ENCODE measurements at regions not wholly inside any gene's neighbourhood (a gene's known extent, or its start where the extent isn't known, plus 50 kb on each side); places are given as distances from the start of the nearest gene placed in this dataset.
"Not testable (repeated sequence)": the region's sequence is repeated elsewhere in the genome, so short reads cannot be mapped to it uniquely, and the experiment has no call there.

- no peak for DNase-seq
- no peak for TF ChIP-seq POLR2A (IDR thresholded peaks at IDR 0.05; ENCODE audit: low read length)
- TF ChIP-seq GATA1 (IDR thresholded peaks at IDR 0.05; ENCODE audit: low read depth, low read length) = no peak
Measured at GRCh38 chr5:92694067-92694466, 887.0 kb downstream of the NR2F1-AS1 start.

GRCh38 chr5:92691955-92692354 lies 889.1 kb downstream of the NR2F1-AS1 start:
- DNase-seq = not testable (repeated sequence)

- no peak for DNase-seq
- no peak for TF ChIP-seq GATA1 (IDR thresholded peaks at IDR 0.05; ENCODE audit: low read depth, low read length)
- TF ChIP-seq POLR2A (IDR thresholded peaks at IDR 0.05; ENCODE audit: low read length) = no peak
Measured at GRCh38 chr5:92687821-92688722, 892.9 kb downstream of the NR2F1-AS1 start.

GRCh38 chr5:92678640-92679039 lies 902.4 kb downstream of the NR2F1-AS1 start:
- DNase-seq = no peak
- TF ChIP-seq GATA1 (IDR thresholded peaks at IDR 0.05; ENCODE audit: low read depth, low read length) = no peak

- DNase-seq = no peak
- TF ChIP-seq GATA1 (IDR thresholded peaks at IDR 0.05; ENCODE audit: low read depth, low read length) (no peak), POLR2A (IDR thresholded peaks at IDR 0.05; ENCODE audit: low read length) (no peak)
Measured at GRCh38 chr5:92676215-92677165, 904.5 kb downstream of the NR2F1-AS1 start.

DNA sequence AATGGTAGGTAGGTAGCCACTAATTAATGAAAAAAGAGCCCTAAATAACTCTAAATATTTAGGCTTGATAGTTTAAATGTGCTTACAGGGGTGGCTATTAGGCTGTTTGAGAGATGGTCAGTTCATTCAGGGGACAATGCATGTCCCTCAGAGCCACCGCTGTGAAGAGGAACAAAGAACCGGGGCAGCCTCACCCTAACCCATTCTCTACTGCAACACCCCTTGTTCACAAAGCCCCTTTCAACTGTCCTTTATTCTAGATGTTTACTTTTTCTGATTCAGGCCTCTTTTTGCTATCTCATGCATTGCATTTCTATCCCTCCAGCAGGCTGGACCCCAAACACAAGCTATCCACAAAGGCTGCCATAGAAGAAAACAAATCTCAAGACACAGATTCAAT lies 906.7 kb downstream of the NR2F1-AS1 start:
- TF ChIP-seq GATA1 (IDR thresholded peaks at IDR 0.05; ENCODE audit: low read depth, low read length) = no peak
- TF ChIP-seq POLR2A (IDR thresholded peaks at IDR 0.05; ENCODE audit: low read length) = no peak

GRCh38 chr5:92665506-92665905 lies 915.5 kb downstream of the NR2F1-AS1 start:
- TF ChIP-seq POLR2A (IDR thresholded peaks at IDR 0.05; ENCODE audit: low read length) (no peak), GATA1 (IDR thresholded peaks at IDR 0.05; ENCODE audit: low read depth, low read length) (no peak)
- no peak for DNase-seq

More for the DNA sequence above, 906.7 kb downstream of the NR2F1-AS1 start:
- no peak for DNase-seq

GRCh38 chr5:92662741-92663140 lies 918.3 kb downstream of the NR2F1-AS1 start:
- no peak for DNase-seq
- TF ChIP-seq POLR2A (IDR thresholded peaks at IDR 0.05; ENCODE audit: low read length) = no peak
- TF ChIP-seq GATA1 (IDR thresholded peaks at IDR 0.05; ENCODE audit: low read depth, low read length) = no peak

- DNase-seq = no peak
- TF ChIP-seq POLR2A (IDR thresholded peaks at IDR 0.05; ENCODE audit: low read length) = no peak
- TF ChIP-seq GATA1 (IDR thresholded peaks at IDR 0.05; ENCODE audit: low read depth, low read length) = no peak
Measured at GRCh38 chr5:92659246-92659645, 921.8 kb downstream of the NR2F1-AS1 start.

DNA sequence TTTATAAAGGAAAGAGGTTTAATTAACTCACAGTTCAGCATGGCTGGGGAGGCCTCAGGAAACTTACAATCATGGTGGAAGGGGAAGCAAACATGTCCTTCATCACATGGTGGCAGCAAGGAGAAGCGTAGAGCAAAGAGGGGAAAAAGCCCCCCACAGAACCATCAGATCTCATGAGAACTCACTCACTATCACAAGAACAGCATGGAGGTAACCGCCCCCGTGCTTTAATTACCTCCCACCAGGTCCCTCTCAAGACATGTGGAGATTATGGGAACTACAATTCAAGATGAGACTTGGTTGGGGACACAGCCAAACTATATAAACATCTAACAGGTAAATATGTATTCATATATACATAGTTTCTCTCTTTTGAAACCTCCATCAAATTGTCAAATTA lies 926.4 kb downstream of the NR2F1-AS1 start:
- not testable (repeated sequence) for DNase-seq

GRCh38 chr5:92653730-92654461 lies 927.1 kb downstream of the NR2F1-AS1 start:
- TF ChIP-seq POLR2A (IDR thresholded peaks at IDR 0.05; ENCODE audit: low read length) = no peak
- no peak for TF ChIP-seq GATA1 (IDR thresholded peaks at IDR 0.05; ENCODE audit: low read depth, low read length)
- no peak for DNase-seq

DNA sequence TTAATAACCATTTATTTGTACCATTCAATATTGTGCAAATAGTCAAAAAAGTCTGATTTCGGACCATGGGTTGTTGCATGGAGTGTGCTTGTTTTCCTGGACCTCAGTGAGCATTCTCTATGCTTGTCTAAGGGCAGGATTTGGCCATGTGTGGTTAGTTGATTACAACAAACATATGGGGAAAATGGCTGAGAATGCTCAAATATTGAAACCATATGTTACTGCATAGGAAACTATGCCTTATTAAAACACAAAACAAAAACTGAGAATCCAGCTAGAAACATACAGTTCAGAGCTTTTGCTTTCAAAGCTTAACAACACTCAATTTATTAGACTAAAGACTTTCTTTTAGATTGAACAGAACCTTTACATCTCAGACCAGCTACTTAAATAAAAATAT lies 928.3 kb downstream of the NR2F1-AS1 start:
- no peak for TF ChIP-seq POLR2A (IDR thresholded peaks at IDR 0.05; ENCODE audit: low read length)
- no peak for TF ChIP-seq GATA1 (IDR thresholded peaks at IDR 0.05; ENCODE audit: low read depth, low read length)
- no peak for DNase-seq

GRCh38 chr5:92644266-92644886 lies 936.6 kb downstream of the NR2F1-AS1 start:
- no peak for DNase-seq
- TF ChIP-seq POLR2A (IDR thresholded peaks at IDR 0.05; ENCODE audit: low read length) = no peak
- no peak for TF ChIP-seq GATA1 (IDR thresholded peaks at IDR 0.05; ENCODE audit: low read depth, low read length)
